GM12873 (cell line): ENCODE measurements at regions not wholly inside any gene's neighbourhood (a gene's known extent, or its start where the extent isn't known, plus 50 kb on each side); places are given as distances from the start of the nearest gene placed in this dataset.

Experiments
- CTCF ChIP-seq: IDR thresholded peaks from 2 replicates; pipeline ENCODE4 v1.5.1; 2012; ENCODE audit warnings: low read depth, mild to moderate bottlenecking, moderate library complexity, low read length, control low read depth; ENCODE audit not compliant: insufficient read depth; ENCODE audit errors: missing control alignments

GRCh38 chr5:54649041-54649504 lies 131.5 kb downstream of the SNX18 start:
- no peak for TF ChIP-seq CTCF

GRCh38 chr5:54646356-54647101 lies 129.0 kb downstream of the SNX18 start:
- TF ChIP-seq CTCF = no peak

- TF ChIP-seq CTCF = no peak
Observed at GRCh38 chr5:54645882-54646355, 128.4 kb downstream of the SNX18 start.

GRCh38 chr5:54644226-54644625 lies 126.7 kb downstream of the SNX18 start:
- TF ChIP-seq CTCF = no peak

- no peak for TF ChIP-seq CTCF
Observed at GRCh38 chr5:54643685-54644106, 126.1 kb downstream of the SNX18 start.

GRCh38 chr5:54639621-54640020 lies 122.1 kb downstream of the SNX18 start:
- TF ChIP-seq CTCF = no peak

- TF ChIP-seq CTCF = no peak
Observed at GRCh38 chr5:54638106-54638505, 120.5 kb downstream of the SNX18 start.
